Spleen (tissue), 11 donors: ENCODE measurements at regions not wholly inside any gene's neighbourhood (a gene's known extent, or its start where the extent isn't known, plus 50 kb on each side); places are given as distances from the start of the nearest gene placed in this dataset.
"Not testable (repeated sequence)": the region's sequence is repeated elsewhere in the genome, so short reads cannot be mapped to it uniquely, and the experiment has no call there.

Experiments
- DNase-seq: peaks from one replicate; pipeline ENCODE4 v3.0.0-alpha.2; 2020
- H3K27ac ChIP-seq, 8 donors: fragments of 200-600 bp; sonication (generic) in 7 of 8; 1 replicate in 4 of 8; 2 replicates in 4 of 8; pipeline versions ENCODE4 v1.5.0 to v1.8.0; 2016 to 2021; ENCODE audit warnings: inconsistent platforms in 4 of 8, mild to moderate bottlenecking in 4 of 8, moderate library complexity in 1 of 8
- H3K27me3 ChIP-seq, 7 donors: fragments of 200-600 bp; sonication (generic) in 6 of 7; replicated peaks in 1 of 7; 1 replicate in 4 of 7; 2 replicates in 3 of 7; pipeline versions ENCODE4 v1.5.0 to v1.8.0; 2016 to 2021; ENCODE audit warnings: inconsistent platforms in 3 of 7, mild to moderate bottlenecking in 1 of 7
- H3K36me3 ChIP-seq, 6 donors: fragments of 200-600 bp; sonication (generic) in 5 of 6; 1 replicate in 4 of 6; 2 replicates in 2 of 6; pipeline versions ENCODE4 v1.5.0 to v1.8.0; 2016 to 2021; ENCODE audit warnings: inconsistent platforms in 2 of 6
- H3K4me1 ChIP-seq, 6 donors: fragments of 200-600 bp; sonication (generic) in 5 of 6; 1 replicate in 3 of 6; 2 replicates in 3 of 6; pipeline versions ENCODE4 v1.5.0 to v1.8.0; 2016 to 2021; ENCODE audit warnings: inconsistent platforms in 3 of 6
- H3K4me3 ChIP-seq, 8 donors: fragments of 200-600 bp; sonication (generic) in 7 of 8; 1 replicate in 4 of 8; 2 replicates in 4 of 8; pipeline versions ENCODE4 v1.5.0 to v1.8.0; 2016 to 2021; ENCODE audit warnings: inconsistent platforms in 4 of 8, mild to moderate bottlenecking in 4 of 8, moderate library complexity in 2 of 8
- H3K9me3 ChIP-seq, 8 donors: fragments of 200-600 bp; sonication (generic) in 7 of 8; 1 replicate in 4 of 8; 2 replicates in 4 of 8; pipeline versions ENCODE4 v1.5.0 to v1.8.0; 2016 to 2021; ENCODE audit warnings: inconsistent platforms in 4 of 8
- CTCF ChIP-seq, 11 experiments: fragments of 200-600 bp in 7 of 11; fragments of 450-650 bp in 4 of 11; sonication (generic) in 4 of 11; IDR thresholded peaks in 8 of 11; conservative IDR thresholded peaks in 3 of 11; 1 replicate in 7 of 11; 2 replicates in 4 of 11; pipeline versions ENCODE4 v1.4.0 to v1.8.0; 2016 to 2021; ENCODE audit warnings: antibody characterized with exemption in 11 of 11, inconsistent platforms in 4 of 11, mild to moderate bottlenecking in 1 of 11
- POLR2A ChIP-seq, 3 donors: fragments of 450-650 bp; IDR thresholded peaks; one replicate each; pipeline ENCODE4 v1.5.1; 2017; ENCODE audit warnings: antibody characterized with exemption in 3 of 3, mild to moderate bottlenecking in 1 of 3
- POLR2AphosphoS5 ChIP-seq, 3 donors: sonication (generic); formaldehyde crosslinking; IDR thresholded peaks; one replicate each; pipeline ENCODE4 v1.5.1; 2017; ENCODE audit warnings: antibody characterized with exemption in 3 of 3
- WGBS, 5 donors: extraction: QIAGEN DNeasy Blood & Tissue Kit in 3 of 5; methylation state at CpG; one replicate each; pipeline versions ENCODE4 v1.1.5 to v1.1.7; 2013 to 2018; 5-methylcytosine and 5-hydroxymethylcytosine counted together
- intact Hi-C: fragments of 100-400 bp; cut with DNase I; formaldehyde crosslinking; loops from one replicate; pipeline ENCODE4 v1.15.0; 2023; ENCODE audit warnings: low total_unique reads
- donor health status: healthy with polysubstance abuse.
- donor health status: DM: no; HTN: no; CAD: no; lungs with moderate emphysema.
- donor health status: DM: no; HTN: no; CAD: no.
- donor health status: Bipolar disorder and iron deficiency.
- donor health status: healthy.
- donor health status: DM: no; HTN: no; CAD: no.
- donor health status: DM: yes; HTN: yes; CAD: no.

GRCh38 chr7:12496901-12497674 is 73.4 kb upstream of the SCIN start:
- intact Hi-C loops, result loop anchor here (10.0 kb wide), 1 partner anchor 1072 kb away; no protein-coding TSS in a partner anchor
- not testable (repeated sequence) for H3K36me3 ChIP-seq, DNase-seq, H3K27ac ChIP-seq, H3K4me1 ChIP-seq, H3K9me3 ChIP-seq
- Histone ChIP-seq H3K27me3 (peaks cover 0 to 14% (median 0%) of the 10 kb centered on the region in 7 donors), H3K4me3 (peak overlapping the region in 1 of 8 donors; percentile 59)
- TF ChIP-seq CTCF (IDR thresholded peaks at IDR 0.05 in 8 of 11, conservative IDR thresholded peaks at IDR 0.05 in 3 of 11), result peak in 5 of 11 experiments; percentile 11 to 43 (median 31)
- WGBS, 5 donors, result 68 to 90% (median 74%) methylated on average over 13 to 28 of the region's 31 CpGs

- 28 to 56% (median 46%) methylated on average over 1 of the region's 1 CpG for WGBS, 5 donors
- intact Hi-C loops, result no loop called here
- no peaks in the 10 kb centered on the region for H3K4me1 ChIP-seq
- H3K9me3 ChIP-seq, result no peaks in the 10 kb centered on the region
- no peaks in the 10 kb centered on the region for H3K36me3 ChIP-seq
- no peak overlapping the region for H3K4me3 ChIP-seq
- no peak for TF ChIP-seq POLR2AphosphoS5 (IDR thresholded peaks at IDR 0.05)
- H3K27me3 ChIP-seq, result no peaks in the 10 kb centered on the region
- no peak for DNase-seq
- H3K27ac ChIP-seq, result no peak overlapping the region
These were observed 66.4 kb upstream of the SCIN start for GRCh38 chr7:12504149-12504548.

GRCh38 chr7:12508005-12508404 is 62.5 kb upstream of the SCIN start:
- no peak for DNase-seq
- WGBS, 5 donors, result 86 to 94% (median 92%) methylated on average over 3 of the region's 3 CpGs
- no peak for TF ChIP-seq POLR2A (IDR thresholded peaks at IDR 0.05)
- no peak for TF ChIP-seq POLR2AphosphoS5 (IDR thresholded peaks at IDR 0.05)
- TF ChIP-seq CTCF (IDR thresholded peaks at IDR 0.05 in 8 of 11, conservative IDR thresholded peaks at IDR 0.05 in 3 of 11), result no peak
- intact Hi-C loops, result no loop called here
- Histone ChIP-seq H3K4me1 (no peaks in the 10 kb centered on the region), H3K27me3 (no peaks in the 10 kb centered on the region), H3K27ac (no peak overlapping the region), H3K9me3 (no peaks in the 10 kb centered on the region), H3K36me3 (no peaks in the 10 kb centered on the region), H3K4me3 (no peak overlapping the region)

- 73 to 92% (median 80%) methylated on average over 2 of the region's 2 CpGs for WGBS, 5 donors
- H3K4me3 ChIP-seq, result no peak overlapping the region
- no peak for TF ChIP-seq POLR2AphosphoS5 (IDR thresholded peaks at IDR 0.05)
- no peak for TF ChIP-seq POLR2A (IDR thresholded peaks at IDR 0.05)
- TF ChIP-seq CTCF (IDR thresholded peaks at IDR 0.05 in 8 of 11, conservative IDR thresholded peaks at IDR 0.05 in 3 of 11), result no peak
- H3K27ac ChIP-seq, result no peak overlapping the region
- H3K36me3 ChIP-seq, result no peaks in the 10 kb centered on the region
- DNase-seq, result no peak
- no peaks in the 10 kb centered on the region for H3K4me1 ChIP-seq
- H3K9me3 ChIP-seq, result no peaks in the 10 kb centered on the region
- intact Hi-C loops, result no loop called here
- H3K27me3 ChIP-seq, result no peaks in the 10 kb centered on the region
These were observed 62.0 kb upstream of the SCIN start for GRCh38 chr7:12508554-12508953.
